Adrenal gland (tissue), 9 donors: ENCODE measurements at regions not wholly inside any gene's neighbourhood (a gene's known extent, or its start where the extent isn't known, plus 50 kb on each side); places are given as distances from the start of the nearest gene placed in this dataset.

Experiments used
- DNase-seq, 7 donors: peaks; one replicate each; pipeline ENCODE4 v3.0.0-alpha.2; 2019 to 2020
- H3K27ac ChIP-seq, 5 donors: fragments of 200-600 bp; sonication (generic) in 4 of 5; 1 replicate in 3 of 5; 2 replicates in 2 of 5; pipeline versions ENCODE4 v1.5.1 to v1.8.0; 2016 to 2020; ENCODE audit warnings: mild to moderate bottlenecking in 1 of 5
- H3K27me3 ChIP-seq: fragments of 200-600 bp; 2 replicates; pipeline ENCODE4 v1.8.0; 2021
- H3K36me3 ChIP-seq, 2 donors: fragments of 200-600 bp; replicated peaks in 1 of 2; 1 replicate in 1 of 2; 2 replicates in 1 of 2; pipeline versions ENCODE4 v1.5.1 to v1.8.0; 2018 to 2022
- H3K4me1 ChIP-seq, 2 donors: fragments of 200-600 bp; replicated peaks in 1 of 2; 1 replicate in 1 of 2; 2 replicates in 1 of 2; pipeline versions ENCODE4 v1.5.1 to v1.8.0; 2018 to 2021
- H3K4me3 ChIP-seq, 4 donors: fragments of 200-600 bp; sonication (generic) in 3 of 4; one replicate each; pipeline ENCODE4 v1.5.1; 2016 to 2018
- H3K9me3 ChIP-seq, 3 donors: fragments of 200-600 bp; sonication (generic) in 1 of 3; replicated peaks in 1 of 3; 1 replicate in 2 of 3; 2 replicates in 1 of 3; pipeline versions ENCODE4 v1.5.1 to v1.8.0; 2016 to 2021
- CTCF ChIP-seq, 6 experiments: fragments of 450-650 bp in 4 of 6; fragments of 200-600 bp in 2 of 6; sonication (generic) in 1 of 6; IDR thresholded peaks; 1 replicate in 5 of 6; 2 replicates in 1 of 6; pipeline versions ENCODE4 v1.5.1 to v1.8.0; 2016 to 2021; ENCODE audit warnings: antibody characterized with exemption in 6 of 6, mild to moderate bottlenecking in 2 of 6, moderate library complexity in 1 of 6
- POLR2A ChIP-seq, 2 donors: fragments of 450-650 bp; IDR thresholded peaks; one replicate each; pipeline ENCODE4 v1.6.1; 2017; ENCODE audit warnings: antibody characterized with exemption in 2 of 2, mild to moderate bottlenecking in 2 of 2, moderate library complexity in 1 of 2
- WGBS, 4 donors: extraction: QIAGEN DNeasy Blood & Tissue Kit in 2 of 4; methylation state at CpG; one replicate each; pipeline versions ENCODE4 v1.1.5 to v1.1.7; 2013 to 2017; 5-methylcytosine and 5-hydroxymethylcytosine counted together
- intact Hi-C, 2 donors: fragments of 100-400 bp; cut with DNase I; formaldehyde crosslinking; loops; one replicate each; pipeline versions ENCODE4 v1.14.1 to v1.15.0; 2022 to 2023
- donor health status: healthy with polysubstance abuse.
- donor health status: Bipolar disorder and iron deficiency.
- donor health status: DM: yes; HTN: yes; CAD: no.
- donor health status: DM: no; HTN: no; CAD: no.
- donor health status: DM: no; HTN: no; CAD: no.

- H3K36me3 ChIP-seq: no peaks in the 10 kb centered on the region
- DNase-seq: no peak
- intact Hi-C loops: no loop called here
- H3K9me3 ChIP-seq: no peaks in the 10 kb centered on the region
- H3K27ac ChIP-seq: no peak overlapping the region
- H3K4me1 ChIP-seq: no peaks in the 10 kb centered on the region
- TF ChIP-seq CTCF (IDR thresholded peaks at IDR 0.05) (no peak), POLR2A (IDR thresholded peaks at IDR 0.05) (no peak)
- no peak overlapping the region for H3K4me3 ChIP-seq
- 42 to 49% (median 44%) methylated on average over 12 of the region's 12 CpGs for WGBS, 4 donors
- H3K27me3 ChIP-seq: no peaks in the 10 kb centered on the region
These were observed 509.6 kb upstream of the EEF2KMT start for GRCh38 chr16:5607169-5607568.

GRCh38 chr16:5605404-5605803 lies 507.8 kb upstream of the EEF2KMT start:
- Histone ChIP-seq H3K4me1 (no peaks in the 10 kb centered on the region), H3K9me3 (no peaks in the 10 kb centered on the region), H3K4me3 (no peak overlapping the region), H3K27ac (no peak overlapping the region), H3K36me3 (no peaks in the 10 kb centered on the region), H3K27me3 (no peaks in the 10 kb centered on the region)
- intact Hi-C loops: no loop called here
- no peak for DNase-seq
- TF ChIP-seq POLR2A (IDR thresholded peaks at IDR 0.05) (no peak), CTCF (IDR thresholded peaks at IDR 0.05) (no peak)

- Histone ChIP-seq H3K27ac (no peak overlapping the region), H3K36me3 (no peaks in the 10 kb centered on the region), H3K4me3 (no peak overlapping the region), H3K4me1 (no peaks in the 10 kb centered on the region), H3K27me3 (no peaks in the 10 kb centered on the region), H3K9me3 (no peaks in the 10 kb centered on the region)
- WGBS, 4 donors: 42 to 47% (median 45%) methylated on average over 8 of the region's 8 CpGs
- DNase-seq: no peak
- TF ChIP-seq POLR2A (IDR thresholded peaks at IDR 0.05) (no peak), CTCF (IDR thresholded peaks at IDR 0.05) (no peak)
- intact Hi-C loops: no loop called here
These were observed 507.2 kb upstream of the EEF2KMT start for GRCh38 chr16:5604770-5605169.

GRCh38 chr16:5603836-5604235 lies 506.2 kb upstream of the EEF2KMT start:
- TF ChIP-seq POLR2A (IDR thresholded peaks at IDR 0.05): no peak
- TF ChIP-seq CTCF (IDR thresholded peaks at IDR 0.05): no peak
- WGBS, 4 donors: 77 to 85% (median 78%) methylated on average over 4 of the region's 4 CpGs
- Histone ChIP-seq H3K27ac (no peak overlapping the region), H3K27me3 (no peaks in the 10 kb centered on the region), H3K36me3 (no peaks in the 10 kb centered on the region), H3K9me3 (no peaks in the 10 kb centered on the region), H3K4me3 (no peak overlapping the region), H3K4me1 (no peaks in the 10 kb centered on the region)
- intact Hi-C loops: no loop called here
- DNase-seq: no peak
